Stimulated activated naive B cell treated with anti-CD40 and anti-IgM and Interleukin-4, amounts not matched to agents 10 μg/mL and 1 μg/mL and 100 μg/mL, for 72 hours (primary cell): ENCODE measurements at regions not wholly inside any gene's neighbourhood (a gene's known extent, or its start where the extent isn't known, plus 50 kb on each side); places are given as distances from the start of the nearest gene placed in this dataset.

Experiments
- ATAC-seq, 2 donors: fragments of 150-1000 bp; cut with Tn5 transposase; replicated peaks; 2 replicates each; pipeline ENCODE4 v1.10.0; 2021; ENCODE audit warnings: moderate library complexity in 1 of 2
- DNase-seq: peaks from one replicate; pipeline ENCODE4 v3.0.0; 2021
- H3K27ac Mint-ChIP-seq: one replicate; pipeline ENCODE4 v1.8.0; 2022; ENCODE audit warnings: mild to moderate bottlenecking, mixed read lengths
- H3K27me3 Mint-ChIP-seq, 2 donors: one replicate each; pipeline ENCODE4 v1.8.0; 2022; ENCODE audit warnings: mixed read lengths in 2 of 2
- H3K36me3 Mint-ChIP-seq, 2 donors: one replicate each; pipeline ENCODE4 v1.8.0; 2022; ENCODE audit warnings: mixed read lengths in 2 of 2, mild to moderate bottlenecking in 1 of 2
- H3K4me1 Mint-ChIP-seq, 2 donors: one replicate each; pipeline ENCODE4 v1.8.0; 2022; ENCODE audit warnings: mixed read lengths in 2 of 2, mild to moderate bottlenecking in 1 of 2
- H3K4me3 Mint-ChIP-seq, 2 donors: one replicate each; pipeline ENCODE4 v1.8.0; 2022; ENCODE audit warnings: mild to moderate bottlenecking in 2 of 2, mixed read lengths in 2 of 2, moderate library complexity in 1 of 2
- H3K9me3 Mint-ChIP-seq, 2 donors: one replicate each; pipeline ENCODE4 v1.8.0; 2022; ENCODE audit warnings: mixed read lengths in 2 of 2, mild to moderate bottlenecking in 1 of 2

DNA sequence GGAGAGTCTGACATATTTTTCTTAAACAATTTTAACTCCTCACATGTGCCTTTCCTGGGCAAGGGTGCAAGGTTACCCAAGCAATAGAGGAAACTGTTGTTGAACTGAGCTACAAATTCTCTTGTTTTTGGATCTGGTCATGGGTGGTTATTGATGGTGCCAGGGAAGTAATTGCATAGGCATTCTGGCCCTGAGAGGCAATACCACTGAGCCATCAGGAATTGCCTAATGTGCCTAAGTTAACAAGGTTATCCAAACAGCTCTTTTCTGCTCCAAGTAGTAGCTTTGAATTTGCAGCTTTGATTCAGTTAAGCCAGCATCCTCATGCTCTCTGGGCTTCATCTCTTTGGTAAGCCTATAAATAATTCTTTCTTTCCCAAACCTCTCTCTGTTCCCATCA lies 266.0 kb upstream of the BTBD3 start:
- no peaks in the 10 kb centered on the region for H3K36me3 Mint-ChIP-seq
- no peaks in the 10 kb centered on the region for H3K4me1 Mint-ChIP-seq
- H3K27me3 Mint-ChIP-seq, result no peaks in the 10 kb centered on the region
- no peak overlapping the region for H3K4me3 Mint-ChIP-seq
- H3K27ac Mint-ChIP-seq, result no peak overlapping the region
- ATAC-seq, result no peak
- DNase-seq, result no peak
- peaks cover 3 to 5% of the 10 kb centered on the region in 2 donors for H3K9me3 Mint-ChIP-seq

DNA sequence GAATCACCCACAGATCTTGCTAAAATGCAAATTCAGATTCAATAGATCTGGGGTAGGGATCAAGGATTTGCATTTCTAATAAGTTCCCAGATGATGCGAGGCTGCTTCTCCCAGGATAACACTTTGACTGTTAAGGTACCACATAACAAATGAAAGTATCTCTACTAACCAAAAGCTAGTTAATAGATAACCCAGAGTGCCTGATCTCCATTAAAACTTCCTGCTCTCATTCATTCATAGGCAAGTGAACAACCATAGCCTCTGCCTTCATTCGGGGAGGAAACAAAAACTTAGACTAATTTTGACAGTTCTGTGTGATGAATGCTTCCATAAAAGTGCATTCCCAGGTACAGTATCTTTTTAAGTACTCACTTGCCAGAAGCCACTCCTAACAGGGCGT lies 265.6 kb upstream of the BTBD3 start:
- no peaks in the 10 kb centered on the region for H3K36me3 Mint-ChIP-seq
- H3K9me3 Mint-ChIP-seq, result peaks cover 3 to 4% of the 10 kb centered on the region in 2 donors
- no peak for DNase-seq
- H3K4me1 Mint-ChIP-seq, result no peaks in the 10 kb centered on the region
- H3K4me3 Mint-ChIP-seq, result no peak overlapping the region
- no peaks in the 10 kb centered on the region for H3K27me3 Mint-ChIP-seq
- no peak for ATAC-seq
- H3K27ac Mint-ChIP-seq, result no peak overlapping the region

DNA sequence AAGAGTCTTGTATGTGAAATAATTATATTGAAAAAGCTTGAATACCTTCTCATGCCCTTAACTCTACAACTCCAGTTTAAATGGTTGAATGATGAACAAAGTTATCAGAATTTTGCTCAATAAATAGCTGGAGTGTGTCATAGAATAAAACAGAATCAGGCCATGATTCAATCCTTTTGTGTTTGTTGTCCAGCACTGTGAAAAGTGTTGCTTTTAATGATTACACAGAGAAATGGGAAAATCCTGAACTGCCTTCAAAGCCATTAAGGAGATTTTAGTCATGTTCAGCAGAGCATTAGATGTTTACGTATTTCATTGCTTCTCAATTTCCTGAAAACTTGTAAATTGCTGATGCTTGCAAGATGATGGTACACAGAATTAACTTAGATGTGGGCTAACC lies 262.9 kb upstream of the BTBD3 start:
- ATAC-seq (no peak), DNase-seq (no peak)
- Mint-ChIP-seq H3K9me3 (peaks cover 2 to 3% of the 10 kb centered on the region in 2 donors), H3K27me3 (no peaks in the 10 kb centered on the region), H3K27ac (no peak overlapping the region), H3K36me3 (no peaks in the 10 kb centered on the region), H3K4me3 (no peak overlapping the region), H3K4me1 (no peaks in the 10 kb centered on the region)

DNA sequence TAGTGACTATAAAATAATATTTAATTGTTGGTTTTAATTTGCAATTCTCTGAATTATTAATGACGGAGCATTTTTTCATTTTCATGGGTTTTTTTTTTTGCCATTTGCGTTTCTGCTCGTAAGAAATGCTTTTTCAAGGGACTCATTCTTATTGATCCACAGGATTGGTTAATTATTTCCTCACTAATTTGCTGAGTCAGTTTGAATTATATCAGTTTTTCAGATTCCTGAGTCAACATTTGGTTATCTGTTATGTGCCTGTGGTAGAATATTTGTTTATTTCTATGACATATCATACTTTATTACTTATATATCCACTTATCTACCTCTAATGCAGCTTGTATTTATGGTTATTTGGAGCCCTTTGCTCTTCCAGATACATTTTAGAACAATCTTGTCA lies 257.0 kb upstream of the BTBD3 start:
- no peaks in the 10 kb centered on the region for H3K36me3 Mint-ChIP-seq
- peaks cover 0 to 4% of the 10 kb centered on the region in 2 donors for H3K9me3 Mint-ChIP-seq
- H3K27ac Mint-ChIP-seq, result no peak overlapping the region

DNA sequence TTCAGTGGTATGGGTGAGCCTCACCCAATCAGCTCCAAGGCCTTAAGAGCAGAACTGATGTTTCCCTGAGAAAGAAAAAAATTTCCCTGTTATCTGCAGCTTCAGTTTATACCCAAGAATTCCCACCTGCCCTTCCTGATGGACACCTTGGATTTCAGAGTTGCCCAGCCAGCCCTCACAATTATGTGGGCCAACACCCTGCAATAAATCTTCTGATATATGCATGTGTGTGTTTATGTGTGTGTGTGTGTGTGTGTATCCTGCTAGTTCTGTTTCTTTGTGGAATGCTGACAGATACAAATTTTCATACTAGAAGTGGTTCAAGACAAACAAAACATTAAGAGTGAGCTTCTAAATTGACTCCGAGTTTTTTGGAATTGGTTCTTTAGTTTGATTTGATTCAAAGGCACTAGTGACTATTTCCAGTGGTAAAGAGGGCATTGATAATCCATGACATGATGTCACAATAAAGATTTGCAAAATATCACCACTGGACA lies 246.6 kb upstream of the BTBD3 start:
- no peak for DNase-seq
- no peaks in the 10 kb centered on the region for H3K27me3 Mint-ChIP-seq
- ATAC-seq, result no peak

More for the DNA sequence above, 257.0 kb upstream of the BTBD3 start:
- no peaks in the 10 kb centered on the region for H3K27me3 Mint-ChIP-seq
- DNase-seq (no peak), ATAC-seq (no peak)
- no peaks in the 10 kb centered on the region for H3K4me1 Mint-ChIP-seq
- H3K4me3 Mint-ChIP-seq, result no peak overlapping the region

DNA sequence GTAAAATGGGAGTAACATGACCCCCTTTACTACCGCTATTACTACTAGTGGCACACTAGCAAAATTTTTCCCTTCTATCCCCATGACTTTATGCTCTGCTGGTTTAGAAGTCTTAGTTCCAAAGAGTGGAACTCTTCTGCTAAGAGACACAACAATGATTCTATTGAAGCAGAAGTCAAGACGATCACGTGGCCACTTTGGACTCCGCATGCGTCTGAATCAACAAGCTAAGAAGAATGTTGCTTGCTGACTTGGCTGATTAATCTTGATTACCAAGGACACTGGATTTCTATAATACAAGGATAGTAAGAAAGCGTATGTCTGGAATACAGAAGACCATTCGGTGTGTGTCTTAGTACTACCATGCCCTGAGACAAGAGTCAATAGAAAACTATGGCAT lies 244.7 kb upstream of the BTBD3 start:
- Mint-ChIP-seq H3K27me3 (no peaks in the 10 kb centered on the region), H3K4me3 (no peak overlapping the region), H3K27ac (no peak overlapping the region), H3K4me1 (no peaks in the 10 kb centered on the region), H3K36me3 (no peaks in the 10 kb centered on the region), H3K9me3 (no peaks in the 10 kb centered on the region)
- DNase-seq, result no peak
- no peak for ATAC-seq

More for the DNA sequence above, 246.6 kb upstream of the BTBD3 start:
- H3K27ac Mint-ChIP-seq, result no peak overlapping the region
- H3K9me3 Mint-ChIP-seq, result no peaks in the 10 kb centered on the region
- no peaks in the 10 kb centered on the region for H3K4me1 Mint-ChIP-seq
- H3K4me3 Mint-ChIP-seq, result no peak overlapping the region
- H3K36me3 Mint-ChIP-seq, result no peaks in the 10 kb centered on the region

DNA sequence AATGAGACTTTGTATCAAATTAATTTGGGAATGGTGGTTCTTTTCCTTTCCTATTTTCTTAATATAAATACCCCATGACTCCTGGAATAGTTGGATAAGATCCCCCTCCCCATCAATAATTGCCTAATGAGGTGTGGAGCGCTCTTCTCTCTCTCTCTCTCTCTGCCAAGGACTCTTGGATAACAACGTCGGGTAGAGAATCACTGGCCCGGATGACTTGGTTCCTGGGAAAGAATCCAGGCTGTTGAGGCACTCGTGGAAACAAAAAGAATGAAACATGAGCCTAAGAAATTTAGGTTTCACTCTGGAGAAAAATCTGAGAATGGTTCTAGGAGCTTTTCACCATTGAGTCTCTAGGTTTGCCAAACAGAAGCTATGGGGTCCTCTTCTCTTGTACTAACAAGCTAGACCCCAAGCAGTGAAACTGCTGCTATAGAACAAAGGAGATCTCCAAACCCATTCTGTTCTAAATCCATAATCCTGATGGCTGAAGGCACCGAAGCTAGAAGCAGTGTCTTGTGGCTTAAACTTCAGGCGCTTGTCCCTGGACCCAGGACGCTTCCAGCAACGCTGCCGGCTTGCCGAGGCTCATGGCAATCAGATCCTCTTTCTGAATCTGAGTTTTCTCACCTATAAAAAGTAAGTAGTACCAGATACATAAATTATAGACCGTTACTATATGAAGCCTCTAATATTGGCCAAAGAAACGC lies 241.6 kb upstream of the BTBD3 start:
- ATAC-seq (no peak), DNase-seq (no peak)
- H3K27me3 Mint-ChIP-seq, result no peaks in the 10 kb centered on the region

DNA sequence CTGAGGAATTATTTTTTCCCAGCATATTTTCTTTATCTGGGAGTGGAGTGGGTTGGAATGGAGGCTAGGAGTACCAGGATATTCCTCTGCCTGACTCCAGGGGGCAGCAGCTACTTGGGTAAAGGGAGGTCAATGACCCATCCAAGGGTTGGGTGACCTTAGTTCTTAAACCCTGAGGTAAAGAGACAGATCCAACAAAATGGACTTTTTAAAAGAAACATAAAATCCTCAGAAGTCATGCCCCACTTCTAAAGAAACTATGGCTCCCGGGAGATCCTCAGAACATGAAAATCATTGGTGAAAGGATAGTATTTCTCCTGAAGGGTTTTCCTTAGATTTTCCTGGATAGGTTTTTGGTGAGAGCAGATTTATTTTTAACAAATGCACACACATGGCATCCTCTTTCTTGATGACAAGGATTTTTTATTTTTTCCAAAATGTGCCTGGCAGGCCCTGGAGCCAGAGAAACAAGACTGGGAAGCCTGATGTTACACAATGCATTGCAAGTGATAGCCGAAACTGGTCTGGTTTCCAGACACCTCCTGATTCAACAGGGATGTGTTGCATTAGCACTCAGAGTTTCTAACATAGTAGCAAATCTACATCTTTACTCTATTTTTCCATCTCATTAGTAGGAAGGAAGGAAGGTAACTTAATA lies 240.9 kb upstream of the BTBD3 start:
- Mint-ChIP-seq H3K4me3 (no peak overlapping the region), H3K27me3 (no peaks in the 10 kb centered on the region), H3K27ac (no peak overlapping the region), H3K9me3 (no peaks in the 10 kb centered on the region), H3K4me1 (no peaks in the 10 kb centered on the region), H3K36me3 (no peaks in the 10 kb centered on the region)
- ATAC-seq (peak; percentile 58 to 64), DNase-seq (no peak)

More for the DNA sequence above, 241.6 kb upstream of the BTBD3 start:
- no peaks in the 10 kb centered on the region for H3K4me1 Mint-ChIP-seq
- H3K4me3 Mint-ChIP-seq, result no peak overlapping the region
- H3K9me3 Mint-ChIP-seq, result no peaks in the 10 kb centered on the region
- H3K27ac Mint-ChIP-seq, result no peak overlapping the region
- H3K36me3 Mint-ChIP-seq, result no peaks in the 10 kb centered on the region

DNA sequence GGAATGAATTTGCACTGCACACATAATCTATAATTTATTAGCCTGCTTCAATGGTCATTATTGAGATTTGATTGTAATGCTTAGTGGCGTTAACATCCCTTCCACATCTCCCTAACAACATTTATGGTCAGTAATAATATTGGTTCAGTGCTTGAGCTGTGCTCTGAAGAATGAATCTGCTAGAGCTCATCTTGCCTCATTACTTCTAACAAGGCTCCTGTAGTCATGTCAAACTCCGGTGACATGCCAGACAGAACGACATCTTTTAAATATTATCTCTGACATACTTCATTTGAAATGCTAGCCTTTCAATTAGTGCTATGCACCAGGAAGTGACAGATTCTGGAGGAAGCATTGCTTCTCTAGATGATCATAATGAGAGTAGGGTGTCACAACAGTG lies 240.3 kb upstream of the BTBD3 start:
- H3K27ac Mint-ChIP-seq, result no peak overlapping the region
- DNase-seq (no peak), ATAC-seq (no peak)
- H3K4me3 Mint-ChIP-seq, result no peak overlapping the region
- no peaks in the 10 kb centered on the region for H3K4me1 Mint-ChIP-seq
- H3K27me3 Mint-ChIP-seq, result no peaks in the 10 kb centered on the region
- no peaks in the 10 kb centered on the region for H3K9me3 Mint-ChIP-seq
- no peaks in the 10 kb centered on the region for H3K36me3 Mint-ChIP-seq

DNA sequence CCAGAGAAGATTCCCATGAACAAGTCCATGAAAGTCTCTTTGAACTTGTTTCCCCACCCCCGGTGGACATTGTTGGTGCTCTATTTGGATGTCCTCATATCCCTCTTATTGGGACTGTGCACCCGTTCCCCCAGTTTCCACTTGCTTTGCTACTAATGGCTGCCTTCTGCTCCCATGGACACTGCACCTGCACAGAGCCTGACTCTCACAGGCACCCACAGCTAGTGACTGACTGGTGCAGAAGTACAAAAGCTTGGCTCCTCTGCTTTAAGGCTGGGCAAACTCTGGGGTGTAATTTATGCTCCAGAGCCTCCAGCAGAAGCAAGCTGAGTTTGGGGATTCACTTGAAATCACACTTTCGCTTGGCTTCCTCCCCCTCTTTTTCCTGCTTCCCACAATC lies 239.9 kb upstream of the BTBD3 start:
- DNase-seq (no peak), ATAC-seq (no peak)
- Mint-ChIP-seq H3K27ac (no peak overlapping the region), H3K4me3 (no peak overlapping the region), H3K4me1 (no peaks in the 10 kb centered on the region), H3K36me3 (no peaks in the 10 kb centered on the region), H3K27me3 (no peaks in the 10 kb centered on the region), H3K9me3 (no peaks in the 10 kb centered on the region)

DNA sequence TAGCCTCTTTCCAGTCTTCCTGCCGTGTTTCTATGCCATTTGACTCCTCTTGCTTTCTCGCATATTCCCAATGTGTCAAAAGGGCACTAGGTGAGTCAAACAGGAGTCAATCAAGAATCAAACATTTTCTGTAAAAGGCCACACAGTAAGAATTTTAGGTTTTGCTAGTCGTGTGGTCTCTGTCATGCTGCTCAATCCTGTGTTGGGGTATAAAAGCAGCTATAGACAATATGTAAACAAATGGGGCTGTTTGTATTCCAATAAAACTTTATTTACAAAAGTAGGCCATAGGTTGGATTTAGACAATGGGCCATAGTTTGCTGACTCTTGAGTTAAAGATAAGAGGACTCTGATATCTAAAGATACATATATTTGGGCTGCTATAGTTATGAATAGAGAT lies 235.4 kb upstream of the BTBD3 start:
- Mint-ChIP-seq H3K4me3 (no peak overlapping the region), H3K36me3 (no peaks in the 10 kb centered on the region), H3K4me1 (peaks cover 1 to 10% of the 10 kb centered on the region in 2 donors), H3K27me3 (peaks cover 3 to 14% of the 10 kb centered on the region in 2 donors), H3K9me3 (no peaks in the 10 kb centered on the region), H3K27ac (no peak overlapping the region)
- ATAC-seq (no peak), DNase-seq (no peak)

DNA sequence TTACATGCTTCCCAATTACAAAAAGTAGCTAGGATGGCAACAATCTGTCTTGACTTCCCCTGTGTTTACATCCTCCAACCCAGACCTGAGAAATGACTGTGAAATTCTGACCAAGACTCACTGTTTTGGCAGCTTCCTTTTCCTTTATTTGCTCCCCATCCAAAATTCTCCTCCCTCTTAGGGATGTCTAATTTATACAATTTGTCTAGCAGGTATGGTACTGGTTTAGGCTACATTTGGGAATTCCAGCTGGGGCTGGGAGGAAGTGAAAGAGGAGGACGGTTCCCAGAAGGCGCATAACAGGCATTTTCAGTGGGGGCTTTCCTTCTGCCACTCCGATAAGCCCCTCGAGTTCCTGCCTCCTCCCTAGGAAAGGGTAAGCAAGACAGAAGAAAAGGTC lies 231.5 kb upstream of the BTBD3 start:
- no peak for ATAC-seq
- Mint-ChIP-seq H3K9me3 (no peaks in the 10 kb centered on the region), H3K36me3 (no peaks in the 10 kb centered on the region), H3K27me3 (peaks cover 4 to 33% of the 10 kb centered on the region in 2 donors), H3K27ac (no peak overlapping the region), H3K4me1 (peaks cover 1 to 12% of the 10 kb centered on the region in 2 donors), H3K4me3 (no peak overlapping the region)
- no peak for DNase-seq

DNA sequence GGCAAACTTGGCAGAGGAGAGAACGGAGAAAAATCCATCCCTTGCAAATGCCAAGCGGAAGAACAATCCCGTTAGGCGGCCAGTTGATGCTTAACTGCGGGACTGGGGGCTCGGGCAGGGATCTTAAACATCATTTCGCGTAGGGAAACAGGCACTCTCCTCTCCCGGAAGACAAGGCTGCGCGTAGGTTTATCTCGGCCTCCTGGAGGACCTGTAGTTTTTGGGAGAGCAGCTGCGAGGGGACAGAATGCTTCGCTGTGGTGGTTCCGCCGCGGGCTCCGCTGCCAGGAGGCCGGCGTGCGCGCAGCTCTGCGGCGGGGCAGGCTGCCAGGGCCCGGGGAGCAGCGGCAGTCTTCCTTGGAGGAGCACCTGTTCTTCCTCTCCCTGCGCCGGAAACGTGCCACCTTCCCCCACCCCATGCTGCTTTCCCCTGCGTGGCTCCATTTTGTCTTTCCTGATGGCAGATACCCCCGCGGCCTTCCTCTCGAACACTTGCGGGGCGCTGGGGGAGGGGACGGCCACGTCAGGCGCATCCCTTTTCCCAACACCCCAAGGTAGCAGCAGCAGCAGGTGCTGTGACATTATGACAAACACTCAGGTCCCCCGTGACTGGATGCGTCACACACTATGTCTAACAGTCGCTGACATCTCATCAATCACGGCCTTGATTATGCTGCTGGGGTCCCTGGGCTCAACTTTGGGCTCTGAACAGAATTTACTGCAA lies 230.7 kb upstream of the BTBD3 start:
- ATAC-seq (peak in 1 of 2 donors; percentile 21), DNase-seq (no peak)
- Mint-ChIP-seq H3K4me1 (peaks cover 1 to 12% of the 10 kb centered on the region in 2 donors), H3K36me3 (no peaks in the 10 kb centered on the region), H3K9me3 (no peaks in the 10 kb centered on the region), H3K27me3 (peaks cover 4 to 33% of the 10 kb centered on the region in 2 donors), H3K27ac (peak overlapping the region; percentile 72), H3K4me3 (peak overlapping the region; percentile 52 to 67)

DNA sequence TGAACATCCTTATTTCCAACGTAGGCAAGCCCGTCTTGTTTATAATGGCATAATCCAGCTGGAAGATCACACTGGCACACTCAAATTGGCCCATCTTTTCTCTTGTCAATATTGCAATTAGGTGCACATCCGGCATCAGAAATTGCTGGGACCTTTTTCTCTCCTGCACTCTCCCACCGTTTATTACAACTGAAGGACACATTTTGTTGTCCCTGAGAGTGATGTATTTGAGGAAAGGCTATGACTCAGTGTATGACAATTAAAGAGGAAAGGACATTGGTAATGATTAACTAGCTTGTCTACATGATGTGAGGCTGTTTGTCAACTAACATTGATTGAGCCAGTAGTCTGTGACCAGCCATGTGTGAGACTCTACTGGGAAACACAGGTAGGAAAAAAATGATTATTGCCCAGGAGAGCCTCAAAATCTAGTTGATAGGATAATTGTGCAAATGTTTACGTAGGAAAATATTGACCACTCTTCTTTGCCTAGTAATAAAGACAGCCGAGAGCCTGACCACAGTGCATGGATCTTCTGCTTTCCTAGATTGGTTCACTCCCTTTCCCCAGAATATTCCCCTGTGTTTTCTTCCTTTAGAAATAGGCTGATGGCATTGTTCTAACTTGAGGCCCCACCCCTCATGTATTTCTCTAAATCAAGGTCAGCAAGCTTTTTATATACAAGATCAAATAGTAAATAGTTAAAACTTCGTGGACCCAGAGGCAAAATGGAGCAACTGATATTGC lies 230.0 kb upstream of the BTBD3 start:
- peaks cover 4 to 33% of the 10 kb centered on the region in 2 donors for H3K27me3 Mint-ChIP-seq
- ATAC-seq (no peak), DNase-seq (no peak)
- no peak overlapping the region for H3K27ac Mint-ChIP-seq
- H3K36me3 Mint-ChIP-seq, result no peaks in the 10 kb centered on the region
- no peak overlapping the region for H3K4me3 Mint-ChIP-seq
- no peaks in the 10 kb centered on the region for H3K9me3 Mint-ChIP-seq
- peaks cover 1 to 12% of the 10 kb centered on the region in 2 donors for H3K4me1 Mint-ChIP-seq
